CD4-positive, alpha-beta T cell (primary cell): ENCODE measurements at regions not wholly inside any gene's neighbourhood (a gene's known extent, or its start where the extent isn't known, plus 50 kb on each side); places are given as distances from the start of the nearest gene placed in this dataset.

Experiments
- ATAC-seq: fragments of 200-7000 bp; cut with Tn5 transposase; one replicate; pipeline ENCODE4 v1.10.0; 2022; ENCODE audit warnings: mild to moderate bottlenecking; ENCODE audit not compliant: poor library complexity
- CTCF ChIA-PET: fragments of 350-600 bp; sonication (Branson Sonifier 250); formaldehyde crosslinking; loops from one replicate; lab custom pipeline; 2021; ENCODE audit warnings: antibody characterized with exemption, inconsistent platforms; lab: Charles Lee
- POLR2A ChIA-PET: fragments of 350-600 bp; sonication (Branson Sonifier 250); formaldehyde crosslinking; loops from one replicate; lab custom pipeline; 2021; ENCODE audit warnings: antibody characterized with exemption, inconsistent platforms; lab: Charles Lee
- DNase-seq, 14 experiments: peaks; one replicate each; pipeline ENCODE4 v3.0.0-alpha.2; 2013 to 2020; ENCODE audit warnings: mixed read lengths in 2 of 14
- H3K27ac ChIP-seq, 2 donors: one replicate each; pipeline versions ENCODE4 v1.5.1 to v1.7.0; 2013; ENCODE audit warnings: low read length in 2 of 2, low read depth in 1 of 2, mild to moderate bottlenecking in 1 of 2
- H3K27me3 ChIP-seq, 2 experiments: 1 replicate in 1 of 2; 2 replicates in 1 of 2; pipeline versions ENCODE4 v1.6.1 to v1.7.0; 2013; ENCODE audit warnings: low read length in 2 of 2, control low read depth in 1 of 2, mild to moderate bottlenecking in 1 of 2, moderate library complexity in 1 of 2; ENCODE audit not compliant: insufficient read depth in 2 of 2, control insufficient read depth in 1 of 2
- H3K36me3 ChIP-seq: one replicate; pipeline ENCODE4 v1.6.1; 2013; ENCODE audit warnings: low read length, control low read depth; ENCODE audit not compliant: insufficient read depth
- H3K4me1 ChIP-seq: one replicate; pipeline ENCODE4 v1.6.1; 2013; ENCODE audit warnings: low read length, control low read depth; ENCODE audit not compliant: insufficient read depth
- H3K4me3 ChIP-seq: one replicate; pipeline ENCODE4 v1.5.1; 2013; ENCODE audit warnings: mild to moderate bottlenecking, low read length, moderate library complexity
- H3K9me3 ChIP-seq, 2 experiments: 1 replicate in 1 of 2; 2 replicates in 1 of 2; pipeline versions ENCODE4 v1.6.1 to v1.7.0; 2013; ENCODE audit warnings: low read length in 2 of 2, mild to moderate bottlenecking in 2 of 2, control low read depth in 1 of 2, moderate library complexity in 1 of 2; ENCODE audit not compliant: control insufficient read depth in 1 of 2, insufficient read depth in 1 of 2
- H3K27ac Mint-ChIP-seq: one replicate; pipeline ENCODE4 v1.8.0; 2020; ENCODE audit warnings: mixed read lengths
- H3K27me3 Mint-ChIP-seq: one replicate; pipeline ENCODE4 v1.8.0; 2021; ENCODE audit warnings: mixed read lengths
- H3K36me3 Mint-ChIP-seq: one replicate; pipeline ENCODE4 v1.8.0; 2021; ENCODE audit warnings: low read depth, mixed read lengths
- H3K4me1 Mint-ChIP-seq: one replicate; pipeline ENCODE4 v1.8.0; 2021; ENCODE audit warnings: low read depth, mixed read lengths
- H3K4me3 Mint-ChIP-seq: one replicate; pipeline ENCODE4 v1.8.0; 2020; ENCODE audit warnings: mild to moderate bottlenecking, mixed read lengths
- H3K9me3 Mint-ChIP-seq: one replicate; pipeline ENCODE4 v1.8.0; 2020; ENCODE audit warnings: mixed read lengths
- CTCF ChIP-seq: fragments of 200-600 bp; IDR thresholded peaks from one replicate; pipeline ENCODE4 v1.8.0; 2022; ENCODE audit warnings: antibody characterized with exemption, mild to moderate bottlenecking
- intact Hi-C, 2 experiments: fragments of 100-400 bp; cut with DNase I in 1 of 2; cut with micrococcal nuclease in 1 of 2; formaldehyde crosslinking; loops; one replicate each; pipeline versions ENCODE4 v1.15.1 to v1.9.0; 2023 to 2025; cut with DNase I, micrococcal nuclease

GRCh38 chr4:175385797-175386196, 426.3 kb downstream of the GPM6A start:
- H3K4me1 Mint-ChIP-seq: no peaks in the 10 kb centered on the region
- H3K4me3 ChIP-seq: no peak overlapping the region
- ChIA-PET POLR2A (no interaction called here), CTCF (no interaction called here)
- H3K27ac Mint-ChIP-seq: no peak overlapping the region
- intact Hi-C loops: no loop called here
- H3K27ac ChIP-seq: no peak overlapping the region
- no peaks in the 10 kb centered on the region for H3K4me1 ChIP-seq
- H3K36me3 Mint-ChIP-seq: no peaks in the 10 kb centered on the region
- ATAC-seq (no peak), DNase-seq (no peak)
- peaks cover 5% of the 10 kb centered on the region for H3K9me3 Mint-ChIP-seq
- no peaks in the 10 kb centered on the region for H3K27me3 ChIP-seq
- H3K27me3 Mint-ChIP-seq: no peaks in the 10 kb centered on the region
- no peak for TF ChIP-seq CTCF
- peaks cover 0 to 16% of the 10 kb centered on the region in 2 experiments for H3K9me3 ChIP-seq
- H3K36me3 ChIP-seq: no peaks in the 10 kb centered on the region
- H3K4me3 Mint-ChIP-seq: no peak overlapping the region

GRCh38 chr4:175386776-175387507, 425.1 kb downstream of the GPM6A start:
- intact Hi-C loops: no loop called here
- no peaks in the 10 kb centered on the region for H3K36me3 ChIP-seq
- POLR2A ChIA-PET: no interaction called here
- H3K4me1 ChIP-seq: no peaks in the 10 kb centered on the region
- Mint-ChIP-seq H3K27ac (no peak overlapping the region), H3K27me3 (no peaks in the 10 kb centered on the region), H3K36me3 (no peaks in the 10 kb centered on the region), H3K4me3 (no peak overlapping the region), H3K4me1 (no peaks in the 10 kb centered on the region), H3K9me3 (peaks cover 5% of the 10 kb centered on the region)
- peaks cover 0 to 13% of the 10 kb centered on the region in 2 experiments for H3K9me3 ChIP-seq
- CTCF ChIA-PET: no interaction called here
- no peak for ATAC-seq
- H3K4me3 ChIP-seq: no peak overlapping the region
- no peak overlapping the region for H3K27ac ChIP-seq
- no peaks in the 10 kb centered on the region for H3K27me3 ChIP-seq
- DNase-seq: no peak
- TF ChIP-seq CTCF: no peak

- no peaks in the 10 kb centered on the region for H3K27me3 Mint-ChIP-seq
- peaks cover 3% of the 10 kb centered on the region for H3K9me3 Mint-ChIP-seq
- H3K36me3 ChIP-seq: no peaks in the 10 kb centered on the region
- H3K27me3 ChIP-seq: no peaks in the 10 kb centered on the region
- DNase-seq (no peak), ATAC-seq (no peak)
- no peaks in the 10 kb centered on the region for H3K4me1 ChIP-seq
- POLR2A ChIA-PET: no interaction called here
- no peaks in the 10 kb centered on the region for H3K36me3 Mint-ChIP-seq
- H3K27ac Mint-ChIP-seq: no peak overlapping the region
- H3K4me1 Mint-ChIP-seq: no peaks in the 10 kb centered on the region
- CTCF ChIA-PET: no interaction called here
- no peaks in the 10 kb centered on the region for H3K9me3 ChIP-seq
- H3K27ac ChIP-seq: no peak overlapping the region
- no peak overlapping the region for H3K4me3 ChIP-seq
- H3K4me3 Mint-ChIP-seq: no peak overlapping the region
- TF ChIP-seq CTCF: no peak
- intact Hi-C loops: no loop called here
These were observed 417.9 kb downstream of the GPM6A start for GRCh38 chr4:175394208-175394607.
